HG03442 (cell line): ENCODE measurements at regions not wholly inside any gene's neighbourhood (a gene's known extent, or its start where the extent isn't known, plus 50 kb on each side); places are given as distances from the start of the nearest gene placed in this dataset.
"Not testable (repeated sequence)": the region's sequence is repeated elsewhere in the genome, so short reads cannot be mapped to it uniquely, and the experiment has no call there.

Experiments used
- ATAC-seq: cut with Tn5 transposase; IDR thresholded peaks from one replicate; pipeline ENCODE4 v1.9.1; 2021; ENCODE audit warnings: mild to moderate bottlenecking, moderate library complexity; ENCODE audit not compliant: unreplicated experiment

DNA sequence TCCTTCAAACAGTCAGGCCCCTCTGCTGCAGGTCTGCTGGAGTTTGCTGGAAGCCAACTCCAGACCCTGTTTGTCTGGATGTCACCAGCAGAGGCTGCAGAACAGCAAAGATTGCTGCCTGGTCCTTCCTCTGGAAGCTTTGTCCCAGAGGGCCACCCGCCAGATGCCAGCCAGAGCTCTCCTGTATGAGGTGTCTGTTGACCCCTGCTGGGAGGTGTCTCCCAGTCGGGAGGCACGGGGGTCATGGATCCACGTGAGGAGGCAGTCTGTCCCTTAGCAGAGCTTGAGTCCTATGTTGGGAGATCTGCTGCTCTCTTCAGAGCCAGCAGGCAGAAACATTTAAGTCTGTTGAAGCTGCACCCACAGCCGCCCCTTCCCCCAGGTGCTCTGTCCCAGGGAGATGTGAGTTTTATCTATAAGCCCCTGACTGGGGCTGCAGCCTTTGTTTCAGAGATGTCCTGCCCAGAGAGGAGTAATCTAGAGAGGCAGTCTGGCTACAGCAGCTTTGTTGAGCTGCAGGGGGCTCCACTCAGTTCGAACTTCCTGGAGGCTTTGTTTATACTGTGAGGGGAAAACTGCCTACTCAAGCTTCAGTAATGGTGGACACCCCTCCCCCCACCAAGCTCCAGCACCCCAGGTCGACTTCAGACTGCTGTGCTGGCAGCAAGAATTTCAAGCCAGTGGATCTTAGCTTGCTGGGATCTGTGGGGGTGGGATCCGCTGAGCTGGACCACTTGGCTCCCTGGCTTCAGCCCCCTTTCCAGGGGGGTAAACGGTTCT lies 72.1 kb downstream of the OGFRL1 start:
- not testable (repeated sequence) for ATAC-seq

DNA sequence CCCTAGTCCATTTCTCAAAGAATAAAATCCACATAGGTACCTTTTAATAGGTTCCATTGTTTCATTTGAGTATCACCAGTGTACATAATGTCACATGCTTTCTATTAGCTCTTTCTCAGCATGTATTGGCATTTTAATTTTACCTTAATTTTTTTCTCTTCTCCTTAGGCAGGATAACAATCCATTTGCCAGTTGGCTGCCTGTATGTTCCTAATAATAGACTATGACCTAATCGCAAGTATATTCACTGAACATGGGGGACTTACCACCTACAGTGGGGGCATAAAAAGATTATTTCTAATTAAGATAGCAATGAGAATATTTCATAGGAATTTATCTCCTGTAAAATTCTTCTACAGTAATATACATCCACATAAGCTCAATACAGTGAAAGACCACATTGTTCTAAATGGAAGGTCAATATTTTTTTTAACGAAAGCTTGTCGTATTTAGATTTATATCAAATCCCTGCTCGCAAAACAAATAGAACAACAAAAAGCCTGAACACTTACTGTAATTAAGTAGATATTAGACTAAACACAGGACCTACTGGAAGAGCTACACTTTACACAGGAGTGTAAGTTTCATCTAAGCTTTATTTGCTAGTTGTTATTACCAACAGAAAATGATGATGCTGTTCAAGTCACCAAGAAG lies 76.4 kb downstream of the OGFRL1 start:
- ATAC-seq: no peak

DNA sequence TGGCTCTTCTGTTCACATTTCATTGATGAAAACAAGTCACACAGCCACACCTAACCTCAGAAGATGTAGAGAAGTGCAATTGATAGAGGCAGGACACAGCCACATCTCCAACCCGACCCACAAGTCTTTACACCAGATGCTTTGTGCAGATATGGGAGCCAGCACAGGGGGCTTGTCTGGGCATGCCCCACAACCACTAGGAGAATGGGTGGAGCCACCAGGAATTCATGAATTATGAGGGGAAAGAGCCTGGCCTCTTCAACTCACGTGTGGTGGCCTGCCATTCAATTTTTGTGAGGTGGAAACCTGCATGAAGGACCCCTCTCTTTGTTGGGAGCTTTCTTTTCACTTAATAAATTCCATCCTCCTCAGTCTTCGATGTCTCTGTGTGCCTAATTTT lies 79.1 kb downstream of the OGFRL1 start:
- ATAC-seq: no peak

GRCh38 chr6:71368284-71368683 lies 79.7 kb downstream of the OGFRL1 start:
- no peak for ATAC-seq

- ATAC-seq: no peak
These were observed 82.9 kb downstream of the OGFRL1 start for GRCh38 chr6:71371559-71371958.

GRCh38 chr6:71373943-71374342 lies 85.3 kb downstream of the OGFRL1 start:
- no peak for ATAC-seq

DNA sequence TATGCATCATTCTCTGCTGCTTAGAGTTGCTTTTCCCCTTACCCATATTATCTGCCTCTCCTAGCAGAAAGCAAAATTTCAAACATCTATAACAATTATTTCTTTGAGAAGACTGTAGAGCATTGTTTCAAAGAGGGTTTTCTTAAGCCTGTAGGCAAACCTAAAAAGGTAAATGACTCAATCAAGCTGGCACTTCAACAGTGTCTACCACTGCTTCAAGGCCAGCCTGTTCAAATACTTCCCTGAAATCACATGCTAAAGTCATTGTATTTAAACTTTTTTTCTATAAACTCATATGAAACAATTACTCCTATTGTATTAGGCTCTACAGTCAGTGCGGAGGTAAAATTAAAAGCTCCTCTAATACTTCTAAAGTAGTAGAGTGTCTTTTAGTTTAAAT lies 87.1 kb downstream of the OGFRL1 start:
- no peak for ATAC-seq

DNA sequence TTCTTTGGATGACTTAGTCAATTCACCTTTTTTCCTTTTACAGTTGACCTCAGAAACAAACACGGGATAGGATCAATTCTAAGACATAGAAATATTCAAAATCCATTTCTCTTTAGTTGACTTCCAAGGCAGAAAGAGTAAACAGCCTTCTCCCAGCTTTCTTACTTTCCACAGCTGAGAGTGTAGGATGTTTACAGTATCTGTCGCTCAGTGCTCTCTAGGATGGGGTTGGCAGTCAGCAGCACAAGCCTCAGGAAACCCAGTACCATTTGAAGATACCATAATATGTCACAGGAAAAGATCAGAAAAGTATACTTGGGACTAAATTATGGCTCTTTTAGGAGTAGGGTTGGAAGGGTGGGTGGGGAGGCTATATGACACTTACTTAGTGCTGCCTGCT lies 88.2 kb downstream of the OGFRL1 start:
- no peak for ATAC-seq

DNA sequence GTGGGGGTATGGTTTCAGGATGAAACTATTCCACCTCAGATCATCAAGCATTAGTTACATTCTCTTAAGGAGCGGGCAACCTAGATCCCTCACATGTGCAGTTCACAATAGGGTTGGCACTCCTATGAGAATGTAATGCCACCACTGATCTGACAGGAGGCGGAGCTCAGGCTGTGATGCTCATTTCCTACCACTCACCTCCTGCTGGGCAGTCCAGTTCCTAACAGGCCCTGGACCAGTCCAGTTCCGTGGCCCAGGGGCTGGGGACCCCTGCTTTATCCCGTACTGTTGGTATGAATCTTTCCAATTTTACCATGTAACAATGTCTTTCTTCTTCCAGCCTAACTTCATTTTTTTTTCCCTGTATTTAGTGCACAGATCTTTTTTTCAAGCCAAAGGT lies 94.9 kb downstream of the OGFRL1 start:
- ATAC-seq: no peak

- ATAC-seq: no peak
These were observed 95.4 kb downstream of the OGFRL1 start for GRCh38 chr6:71383901-71384489.

DNA sequence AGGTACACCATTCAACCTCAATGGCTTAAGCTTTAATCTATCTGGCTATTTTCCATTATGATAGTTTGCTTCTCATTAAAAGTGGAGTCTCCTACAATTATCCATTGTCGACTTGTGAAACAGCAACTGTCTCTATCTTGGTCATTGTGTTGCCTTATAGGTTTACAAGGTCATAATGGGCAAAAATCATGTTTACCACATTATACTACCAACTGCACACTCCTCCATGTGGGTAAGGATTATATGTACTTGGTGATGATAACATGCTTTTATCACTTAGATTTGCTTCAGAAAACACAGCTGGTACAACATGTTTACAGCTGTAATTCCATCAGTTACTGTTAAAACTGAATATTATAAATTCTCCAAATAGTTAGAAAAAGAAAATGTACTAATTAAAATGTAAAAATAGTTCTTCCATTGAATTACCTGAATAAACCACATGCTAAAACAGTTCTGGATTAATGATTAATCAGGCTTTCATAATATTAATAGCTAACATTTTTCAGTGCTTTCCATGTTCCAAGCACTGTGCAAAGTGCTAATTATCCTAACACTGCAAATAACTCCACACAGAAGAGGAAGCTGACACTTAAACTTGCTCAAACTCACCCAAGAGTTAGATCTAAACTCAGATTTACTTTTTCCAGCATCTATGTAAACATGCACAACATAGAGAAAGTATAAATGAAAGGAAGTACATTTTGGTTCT lies 96.7 kb downstream of the OGFRL1 start:
- no peak for ATAC-seq

DNA sequence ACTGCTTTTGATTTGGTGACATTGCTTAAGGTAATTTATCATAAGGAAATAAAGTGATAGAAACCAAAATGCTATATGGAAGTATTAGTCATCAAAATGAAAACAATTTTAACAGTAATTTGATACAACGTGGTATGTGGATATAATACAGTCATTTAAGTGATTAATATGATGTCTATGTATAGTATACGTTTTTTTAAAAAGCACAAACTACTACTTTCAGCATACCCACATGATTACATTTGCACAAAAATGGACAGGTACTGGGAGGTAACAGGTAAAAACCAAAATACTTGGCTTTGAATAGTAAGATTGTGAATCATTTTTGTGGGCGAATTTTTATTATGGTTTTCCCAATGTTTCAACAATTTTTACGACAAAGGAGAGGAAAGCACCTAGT lies 97.6 kb downstream of the OGFRL1 start:
- ATAC-seq: no peak

DNA sequence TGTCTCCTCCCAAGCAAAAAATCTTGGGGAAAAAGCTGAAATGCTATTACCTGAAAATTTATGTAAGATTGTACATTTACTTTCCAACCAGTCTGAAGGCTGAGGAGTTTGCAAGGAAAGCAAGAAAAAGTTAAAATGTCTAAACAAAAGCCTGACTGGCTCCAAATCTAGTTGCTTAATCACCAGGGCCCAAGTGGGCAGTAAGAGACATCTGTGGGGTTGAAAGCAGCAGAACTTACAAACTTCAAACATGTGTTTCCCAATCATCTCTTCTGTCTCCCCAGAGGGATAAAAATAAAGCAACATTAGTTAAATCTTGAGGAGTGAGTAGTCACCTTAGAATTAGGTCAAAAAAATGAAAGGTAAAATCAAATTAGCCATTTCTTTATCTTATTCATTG lies 98.6 kb downstream of the OGFRL1 start:
- no peak for ATAC-seq

DNA sequence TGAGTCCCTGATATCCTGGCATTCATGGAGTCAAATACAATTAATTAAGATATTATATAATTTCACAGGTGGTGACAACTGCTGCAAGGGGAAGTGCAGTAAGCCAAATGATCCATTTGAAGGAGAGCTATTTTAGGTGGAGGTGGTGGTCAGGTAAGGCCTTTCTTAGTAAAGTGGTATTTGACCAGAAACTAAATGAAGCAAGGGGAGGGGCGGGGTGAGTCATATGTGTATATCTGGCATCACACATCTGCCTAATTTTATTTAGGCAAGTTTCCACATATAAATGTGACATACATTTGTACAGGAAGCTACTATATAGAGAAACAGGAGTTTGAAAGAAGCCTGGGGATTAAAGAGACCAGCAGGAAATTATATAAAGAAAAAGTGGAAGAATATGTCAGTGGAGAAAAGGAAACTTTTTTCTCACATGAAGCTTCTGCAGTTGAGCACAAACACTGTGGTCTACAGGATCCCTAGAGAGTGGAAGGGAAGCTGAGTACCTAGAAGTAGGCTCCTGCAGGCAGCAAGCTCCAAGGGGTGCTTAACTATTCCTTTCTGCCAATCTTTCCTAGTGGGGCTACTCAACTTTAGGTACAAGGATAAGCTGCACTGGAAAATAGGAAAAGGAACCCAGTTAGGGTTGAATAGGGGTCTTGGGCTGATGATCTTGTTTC lies 99.6 kb downstream of the OGFRL1 start:
- no peak for ATAC-seq

GRCh38 chr6:71388856-71389527 lies 100.4 kb downstream of the OGFRL1 start:
- no peak for ATAC-seq

DNA sequence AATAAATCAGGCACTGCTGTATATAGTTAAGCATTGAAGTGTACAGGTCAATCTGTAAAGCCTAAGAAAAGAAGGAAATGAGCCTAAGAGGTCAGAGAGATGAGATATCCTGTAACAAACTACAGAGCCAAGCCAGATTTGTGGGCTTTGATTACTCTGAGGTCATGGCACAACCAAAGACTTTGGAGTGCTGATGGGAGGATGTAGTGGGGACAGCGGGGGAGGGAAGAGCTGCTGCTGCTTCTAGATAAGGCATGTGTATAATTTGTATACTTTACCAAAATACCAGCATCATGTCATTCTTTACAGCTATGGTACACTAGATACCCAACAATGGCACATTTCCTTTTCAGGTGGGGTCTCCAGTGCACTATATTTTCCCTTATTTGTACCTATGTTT lies 102.5 kb downstream of the OGFRL1 start:
- ATAC-seq: no peak

DNA sequence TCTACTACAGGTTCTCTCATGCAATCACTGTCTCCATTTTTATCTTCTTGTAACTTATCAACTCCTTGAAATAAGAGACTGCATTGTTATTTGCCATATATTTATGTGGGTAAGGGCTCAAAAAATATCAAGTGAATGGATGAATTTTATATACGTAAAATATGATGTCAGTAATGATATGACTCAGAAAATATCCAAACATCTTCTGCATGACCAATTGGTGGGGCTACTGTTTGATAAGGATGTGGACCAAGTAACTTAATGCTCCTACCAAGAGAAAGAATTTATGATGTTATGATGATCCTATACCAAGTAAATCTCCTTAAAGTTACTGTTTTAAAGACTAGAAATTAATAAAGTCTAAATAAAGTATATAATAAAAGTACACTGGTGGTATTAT lies 103.7 kb downstream of the OGFRL1 start:
- ATAC-seq: no peak

GRCh38 chr6:71393471-71393870 lies 104.9 kb downstream of the OGFRL1 start:
- ATAC-seq: no peak

DNA sequence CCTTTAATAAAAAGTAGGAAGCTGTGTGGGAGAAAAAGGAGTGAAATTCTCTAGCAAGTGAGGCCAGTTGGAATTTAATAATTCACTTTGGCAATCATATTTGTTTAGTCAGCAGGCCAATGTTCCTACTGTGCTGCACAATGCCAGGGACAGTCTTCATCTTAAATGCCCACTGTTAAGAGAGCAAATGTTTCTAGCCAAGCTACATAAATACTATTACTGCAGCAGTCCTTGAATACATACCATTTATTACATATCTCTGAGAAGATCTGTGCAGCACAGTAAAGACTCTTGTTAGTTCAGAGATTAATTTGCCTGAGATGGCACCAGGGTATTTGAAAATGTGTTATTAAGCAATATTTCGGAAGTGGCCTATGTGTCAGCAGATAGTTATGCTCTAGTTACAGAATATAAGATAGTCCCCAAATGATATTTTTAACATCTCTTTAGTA lies 105.4 kb downstream of the OGFRL1 start:
- no peak for ATAC-seq

- ATAC-seq: no peak
These were observed 106.3 kb downstream of the OGFRL1 start for GRCh38 chr6:71394926-71395325.
